ENCODE measurements at regions not wholly inside any gene's neighbourhood (a gene's known extent, or its start where the extent isn't known, plus 50 kb on each side); places are given as distances from the start of the nearest gene placed in this dataset.
"Not testable (repeated sequence)": the region's sequence is repeated elsewhere in the genome, so short reads cannot be mapped to it uniquely, and the experiment has no call there.

GRCh38 chr6:26235302-26235670 lies 129.7 kb upstream of the BTN3A2 start:
- DNase-seq (ENCODE audit: low read depth), result peak; percentile 40
- no peak for TF ChIP-seq CTCF (IDR thresholded peaks at IDR 0.05; ENCODE audit: insufficient read depth, low read depth, low read length, missing control alignments)
- H3K4me3 ChIP-seq (ENCODE audit: low read depth, low read length), result peak overlapping the region; percentile 66

- H3K4me3 ChIP-seq (ENCODE audit: low read depth, low read length); DNase-seq (ENCODE audit: low read depth): not testable (repeated sequence)
Observed at GRCh38 chr6:26239415-26239814, 125.6 kb upstream of the BTN3A2 start.

- H3K4me3 ChIP-seq (ENCODE audit: low read depth, low read length), result peak overlapping the region; percentile 44
- TF ChIP-seq CTCF (IDR thresholded peaks at IDR 0.05; ENCODE audit: insufficient read depth, low read depth, low read length, missing control alignments), result no peak
- peak; percentile 87 for DNase-seq (ENCODE audit: low read depth)
Observed at GRCh38 chr6:26240157-26241032, 124.6 kb upstream of the BTN3A2 start.

- peak; percentile 69 for DNase-seq (ENCODE audit: low read depth)
- no peak for TF ChIP-seq CTCF (IDR thresholded peaks at IDR 0.05; ENCODE audit: insufficient read depth, low read depth, low read length, missing control alignments)
- peak overlapping the region; percentile 44 for H3K4me3 ChIP-seq (ENCODE audit: low read depth, low read length)
Observed at GRCh38 chr6:26241033-26241895, 123.7 kb upstream of the BTN3A2 start.

- no peak for TF ChIP-seq CTCF (IDR thresholded peaks at IDR 0.05; ENCODE audit: insufficient read depth, low read depth, low read length, missing control alignments)
- no peak overlapping the region for H3K4me3 ChIP-seq (ENCODE audit: low read depth, low read length)
- no peak for DNase-seq (ENCODE audit: low read depth)
Observed at GRCh38 chr6:26243132-26243531, 121.9 kb upstream of the BTN3A2 start.

GRCh38 chr6:26243752-26244151 lies 121.2 kb upstream of the BTN3A2 start:
- TF ChIP-seq CTCF (IDR thresholded peaks at IDR 0.05; ENCODE audit: insufficient read depth, low read depth, low read length, missing control alignments), result no peak
- H3K4me3 ChIP-seq (ENCODE audit: low read depth, low read length), result no peak overlapping the region
- no peak for DNase-seq (ENCODE audit: low read depth)

GRCh38 chr6:26246058-26246457 lies 118.9 kb upstream of the BTN3A2 start:
- DNase-seq (ENCODE audit: low read depth), result no peak
- TF ChIP-seq CTCF (IDR thresholded peaks at IDR 0.05; ENCODE audit: insufficient read depth, low read depth, low read length, missing control alignments), result no peak
- H3K4me3 ChIP-seq (ENCODE audit: low read depth, low read length), result no peak overlapping the region

All from GM12865 (cell line).